Endothelial cell of umbilical vein (primary cell): ENCODE measurements at regions not wholly inside any gene's neighbourhood (a gene's known extent, or its start where the extent isn't known, plus 50 kb on each side); places are given as distances from the start of the nearest gene placed in this dataset.

Experiments used
- BruUV-seq: library from RNA; stranded (reverse); fragments of 400-500 nt; replicated peaks from 2 replicates; lab custom pipeline; 2021; lab: Mats Ljungman, UMichigan
- CTCF ChIA-PET: fragments of 300-600, 350-600 bp; sonication (Branson Sonifier 250); formaldehyde crosslinking; loops from one replicate; lab custom pipeline; 2021; ENCODE audit warnings: antibody characterized with exemption, inconsistent platforms; lab: Charles Lee
- POLR2A ChIA-PET: fragments of 300-600, 350-600 bp; sonication (Branson Sonifier 250); formaldehyde crosslinking; loops from one replicate; lab custom pipeline; 2021; ENCODE audit warnings: antibody characterized with exemption, inconsistent platforms; lab: Charles Lee
- DNase-seq: peaks from one replicate; pipeline ENCODE4 v3.0.0-alpha.2; 2011; ENCODE audit warnings: low read depth, low spot score
- FAIRE-seq: peaks from 2 replicates; lab custom pipeline; 2011; peaks lifted over from hg19 to GRCh38; lab: Jason Lieb, UNC
- H2AFZ ChIP-seq: 2 replicates; pipeline ENCODE4 v1.6.0; 2012; ENCODE audit warnings: low read depth, low read length, control low read depth, inconsistent platforms
- H3K27ac ChIP-seq: 2 replicates; pipeline ENCODE4 v1.5.1; 2011; ENCODE audit warnings: low read depth, mild to moderate bottlenecking, control low read depth, low read length, moderate library complexity; ENCODE audit not compliant: insufficient read depth
- H3K27me3 ChIP-seq, 2 experiments: 2 replicates each; pipeline versions ENCODE4 v1.6.0 to v1.6.1; 2011; ENCODE audit warnings: low read length in 2 of 2, mixed read lengths in 1 of 2; ENCODE audit not compliant: control insufficient read depth in 2 of 2, insufficient read depth in 2 of 2
- H3K36me3 ChIP-seq, 2 experiments: 2 replicates in 1 of 2; 3 replicates in 1 of 2; pipeline ENCODE4 v1.5.1; 2011; ENCODE audit warnings: low read length in 2 of 2, mild to moderate bottlenecking in 1 of 2, moderate library complexity in 1 of 2; ENCODE audit not compliant: control insufficient read depth in 2 of 2, insufficient read depth in 2 of 2; ENCODE audit errors: extremely low read depth in 1 of 2
- H3K4me1 ChIP-seq: 3 replicates; pipeline ENCODE4 v1.5.1; 2011; ENCODE audit warnings: mild to moderate bottlenecking, low read length; ENCODE audit not compliant: control insufficient read depth, insufficient read depth; ENCODE audit errors: extremely low read depth
- H3K4me2 ChIP-seq: 2 replicates; pipeline ENCODE4 v1.6.1; 2011; ENCODE audit warnings: low read length, control low read depth, mixed read lengths; ENCODE audit not compliant: insufficient read depth
- H3K4me3 ChIP-seq, 3 experiments: fragments of 200-600 bp in 1 of 3; sonication (generic), shearing (Covaris generic) in 1 of 3; replicated peaks in 1 of 3; 2 replicates each; pipeline ENCODE4 v1.5.1; 2011 to 2016; ENCODE audit warnings: control low read depth in 3 of 3, low read length in 3 of 3, mild to moderate bottlenecking in 2 of 3, inconsistent platforms in 1 of 3, low read depth in 1 of 3, moderate library complexity in 1 of 3; ENCODE audit not compliant: insufficient read depth in 1 of 3
- H3K79me2 ChIP-seq: 2 replicates; pipeline ENCODE4 v1.6.0; 2012; ENCODE audit warnings: low read length, inconsistent platforms; ENCODE audit not compliant: control insufficient read depth, insufficient read depth
- H3K9ac ChIP-seq: replicated peaks from 2 replicates; pipeline ENCODE3; 2011; ENCODE audit warnings: low read length, control low read depth; ENCODE audit not compliant: insufficient read depth; ENCODE audit errors: extremely low read depth
- H3K9me1 ChIP-seq: replicated peaks from 3 replicates; pipeline ENCODE4 v1.6.0; 2011; ENCODE audit warnings: mild to moderate bottlenecking, low read length; ENCODE audit not compliant: control insufficient read depth, insufficient read depth; ENCODE audit errors: extremely low read depth
- H3K9me3 ChIP-seq: replicated peaks from 2 replicates; pipeline ENCODE4 v1.5.1; 2012; ENCODE audit warnings: low read length, inconsistent platforms; ENCODE audit not compliant: control insufficient read depth, insufficient read depth
- H4K20me1 ChIP-seq: replicated peaks from 2 replicates; pipeline ENCODE3; 2011; ENCODE audit warnings: mild to moderate bottlenecking, low read length; ENCODE audit not compliant: control insufficient read depth, insufficient read depth; ENCODE audit errors: extremely low read depth
- CTCF ChIP-seq, 2 donors: IDR thresholded peaks; 1 replicate in 1 of 2; 2 replicates in 1 of 2; pipeline ENCODE4 v1.5.1; 2011; ENCODE audit warnings: low read length in 2 of 2, mild to moderate bottlenecking in 2 of 2, moderate library complexity in 2 of 2, control low read depth in 1 of 2, inconsistent platforms in 1 of 2, low read depth in 1 of 2; ENCODE audit not compliant: insufficient read depth in 1 of 2; ENCODE audit errors: extremely low read depth in 1 of 2
- EZH2 ChIP-seq: IDR thresholded peaks from 2 replicates; pipeline ENCODE4 v1.6.1; 2012; ENCODE audit warnings: borderline replicate concordance, low read depth, mild to moderate bottlenecking, moderate library complexity, low read length, inconsistent platforms; ENCODE audit not compliant: severe bottlenecking
- FOS ChIP-seq: IDR thresholded peaks from 2 replicates; pipeline ENCODE4 v1.6.1; 2011; ENCODE audit warnings: mild to moderate bottlenecking, low read length, moderate library complexity, borderline replicate concordance; ENCODE audit not compliant: insufficient read depth
- GATA2 ChIP-seq: IDR thresholded peaks from 2 replicates; pipeline ENCODE4 v1.7.0; 2011; ENCODE audit warnings: low read depth, mild to moderate bottlenecking, moderate library complexity, mixed read lengths, low read length; ENCODE audit not compliant: insufficient read length, insufficient read depth
- JUN ChIP-seq: IDR thresholded peaks from 2 replicates; pipeline ENCODE4 v1.6.1; 2011; ENCODE audit warnings: borderline replicate concordance, low read depth; ENCODE audit not compliant: insufficient read length, insufficient read depth
- MAX ChIP-seq: IDR thresholded peaks from 2 replicates; pipeline ENCODE4 v1.6.1; 2011; ENCODE audit not compliant: insufficient read depth, insufficient read length
- MYC ChIP-seq: IDR thresholded peaks from one replicate; pipeline ENCODE4 v1.6.1; 2011; ENCODE audit warnings: mild to moderate bottlenecking, low read depth, low read length
- POLR2A ChIP-seq: IDR thresholded peaks from 2 replicates; pipeline ENCODE4 v1.6.1; 2012; ENCODE audit warnings: low read depth, mild to moderate bottlenecking, control low read depth, low read length
- POLR2AphosphoS5 ChIP-seq: IDR thresholded peaks from 2 replicates; pipeline ENCODE4 v1.6.1; 2012; ENCODE audit warnings: low read depth, mild to moderate bottlenecking, control low read depth, low read length, moderate library complexity; ENCODE audit not compliant: insufficient read depth
- dilution Hi-C: fragments of 300-500 bp; cut with MboI; formaldehyde crosslinking; loops from one replicate; pipeline ENCODE4 v1.15.0; 2019; ENCODE audit warnings: low sequenced_read_pairs; ENCODE audit not compliant: extremely low pct_ligation_motif_present
- intact Hi-C: fragments of 100-400 bp; cut with micrococcal nuclease; formaldehyde crosslinking; loops from one replicate; pipeline ENCODE4 v1.10.0; 2022

DNA sequence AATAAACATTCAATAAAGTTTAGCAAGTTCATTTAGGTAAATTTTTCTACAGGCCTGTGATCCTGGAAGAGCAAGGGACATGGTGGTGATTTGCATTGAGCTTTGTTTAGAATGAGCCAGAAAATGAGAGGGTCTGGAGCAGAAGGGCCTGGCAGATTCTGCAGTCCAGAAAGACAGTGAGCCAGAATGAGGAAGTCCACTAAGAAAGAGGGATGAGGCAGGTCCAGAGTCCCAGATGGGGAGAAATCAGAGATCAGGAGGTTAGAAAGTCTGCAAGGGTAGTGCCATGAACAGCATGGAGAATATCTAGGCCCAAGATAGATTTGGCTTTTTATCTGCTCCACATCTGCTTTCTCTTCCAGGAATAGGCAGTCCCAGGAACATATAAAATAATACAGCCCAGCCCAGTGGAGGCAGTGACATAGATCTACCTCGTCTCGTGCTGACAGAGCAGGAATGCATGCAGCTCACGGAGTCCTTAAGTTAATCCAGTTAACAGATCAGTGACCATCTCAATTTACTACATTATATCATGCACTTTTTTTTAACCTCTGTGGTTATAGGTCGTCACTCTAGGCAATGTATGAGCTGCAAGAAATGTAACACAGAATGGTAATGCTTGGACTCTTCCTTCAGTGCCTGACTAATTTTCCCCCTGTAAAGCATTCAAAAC, 429.0 kb downstream of the SUCLG1 start:
- Histone ChIP-seq H3K27me3 (no peaks in the 10 kb centered on the region), H3K9ac (no peak overlapping the region), H3K27ac (no peak overlapping the region), H2AFZ (no peak overlapping the region), H3K4me2 (no peak overlapping the region), H3K36me3 (no peaks in the 10 kb centered on the region), H3K9me3 (no peaks in the 10 kb centered on the region), H3K9me1 (no peaks in the 10 kb centered on the region), H3K4me1 (no peaks in the 10 kb centered on the region), H3K4me3 (no peak overlapping the region), H3K79me2 (no peaks in the 10 kb centered on the region), H4K20me1 (no peaks in the 10 kb centered on the region)
- dilution Hi-C loops = no loop called here
- intact Hi-C loops = no loop called here
- TF ChIP-seq EZH2 (no peak), POLR2A (no peak), GATA2 (no peak), MYC (no peak), CTCF (IDR thresholded peaks at IDR 0.05; ENCODE audit: extremely low read depth in 1 of 2, insufficient read depth in 1 of 2, low read depth in 1 of 2, low read length in 2 of 2) (no peak), FOS (no peak), MAX (no peak), JUN (no peak), POLR2AphosphoS5 (no peak)
- FAIRE-seq (no peak), DNase-seq (no peak)
- POLR2A ChIA-PET = no interaction called here
- BruUV-seq = no TSS peak
- CTCF ChIA-PET = no interaction called here
